Breast epithelium (tissue), 3 donors: ENCODE measurements at regions not wholly inside any gene's neighbourhood (a gene's known extent, or its start where the extent isn't known, plus 50 kb on each side); places are given as distances from the start of the nearest gene placed in this dataset.

ENCODE experiments used
- CTCF ChIP-seq, 3 donors: fragments of 450-650 bp; IDR thresholded peaks; one replicate each; pipeline ENCODE4 v1.5.1; 2016 to 2017; ENCODE audit warnings: antibody characterized with exemption in 3 of 3, mild to moderate bottlenecking in 3 of 3, moderate library complexity in 3 of 3
- POLR2A ChIP-seq: fragments of 450-650 bp; IDR thresholded peaks from one replicate; pipeline ENCODE4 v1.6.1; 2016; ENCODE audit warnings: antibody characterized with exemption, mild to moderate bottlenecking, moderate library complexity

DNA sequence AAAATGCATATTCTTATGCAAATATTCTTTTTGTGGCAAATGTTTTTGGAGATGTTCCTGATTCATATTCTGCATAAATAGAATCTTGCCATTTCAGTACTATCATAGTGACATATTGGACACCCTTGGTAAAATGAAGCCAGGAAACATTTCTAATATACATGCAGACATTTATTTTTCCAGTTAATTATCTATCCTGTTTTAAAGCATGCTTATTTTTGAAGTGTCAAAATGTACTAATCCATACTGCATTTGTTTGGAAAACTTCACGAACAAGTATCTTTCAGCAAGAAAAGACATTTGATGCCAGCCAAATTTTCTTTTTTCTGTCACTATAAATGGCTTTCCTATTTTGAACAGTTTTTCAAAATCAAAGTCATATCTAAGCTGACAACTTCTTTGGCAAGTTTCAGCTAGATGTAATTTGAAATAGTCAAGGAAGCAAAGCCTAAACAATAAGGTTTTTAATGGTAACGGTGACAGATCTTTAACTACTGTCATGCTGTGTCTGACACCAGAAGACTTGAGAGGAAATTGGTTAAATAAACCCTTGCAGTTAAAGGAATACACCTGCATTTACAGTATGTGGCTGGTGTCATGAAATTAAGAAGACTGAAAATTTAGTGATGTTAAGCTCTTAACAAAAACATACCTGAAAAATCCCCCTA, 284.3 kb downstream of the TLE1 start:
- no peak for TF ChIP-seq POLR2A
- TF ChIP-seq CTCF (IDR thresholded peaks at IDR 0.05): no peak
